ENCODE measurements at regions not wholly inside any gene's neighbourhood (a gene's known extent, or its start where the extent isn't known, plus 50 kb on each side); places are given as distances from the start of the nearest gene placed in this dataset.

DNA sequence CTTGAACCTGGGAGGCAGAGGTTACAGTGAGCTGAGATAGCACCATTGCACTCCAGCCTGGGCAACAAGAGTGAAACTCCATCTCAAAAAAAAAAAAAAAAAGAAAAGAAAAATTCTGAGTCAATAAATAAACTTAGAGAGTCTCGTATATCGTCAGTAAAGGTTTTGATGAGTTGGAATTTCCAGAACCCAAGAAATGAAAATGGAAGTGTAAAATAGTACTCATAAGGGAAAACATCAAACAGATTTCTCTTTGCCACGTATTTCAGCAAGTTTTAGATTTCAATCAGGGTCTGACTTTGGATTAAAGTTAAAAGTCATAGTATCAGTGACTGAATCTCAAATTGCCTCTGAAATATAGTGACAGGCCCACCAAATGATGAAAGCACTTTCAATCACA lies 71.4 kb upstream of the SPOPL start:
- TF ChIP-seq, protein P1, sequence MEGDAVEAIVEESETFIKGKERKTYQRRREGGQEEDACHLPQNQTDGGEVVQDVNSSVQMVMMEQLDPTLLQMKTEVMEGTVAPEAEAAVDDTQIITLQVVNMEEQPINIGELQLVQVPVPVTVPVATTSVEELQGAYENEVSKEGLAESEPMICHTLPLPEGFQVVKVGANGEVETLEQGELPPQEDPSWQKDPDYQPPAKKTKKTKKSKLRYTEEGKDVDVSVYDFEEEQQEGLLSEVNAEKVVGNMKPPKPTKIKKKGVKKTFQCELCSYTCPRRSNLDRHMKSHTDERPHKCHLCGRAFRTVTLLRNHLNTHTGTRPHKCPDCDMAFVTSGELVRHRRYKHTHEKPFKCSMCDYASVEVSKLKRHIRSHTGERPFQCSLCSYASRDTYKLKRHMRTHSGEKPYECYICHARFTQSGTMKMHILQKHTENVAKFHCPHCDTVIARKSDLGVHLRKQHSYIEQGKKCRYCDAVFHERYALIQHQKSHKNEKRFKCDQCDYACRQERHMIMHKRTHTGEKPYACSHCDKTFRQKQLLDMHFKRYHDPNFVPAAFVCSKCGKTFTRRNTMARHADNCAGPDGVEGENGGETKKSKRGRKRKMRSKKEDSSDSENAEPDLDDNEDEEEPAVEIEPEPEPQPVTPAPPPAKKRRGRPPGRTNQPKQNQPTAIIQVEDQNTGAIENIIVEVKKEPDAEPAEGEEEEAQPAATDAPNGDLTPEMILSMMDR (IDR thresholded peaks at IDR 0.05), result no peak
- intact Hi-C loops (cut with DNase I), result no loop called here
- ATAC-seq, result no peak

DNA sequence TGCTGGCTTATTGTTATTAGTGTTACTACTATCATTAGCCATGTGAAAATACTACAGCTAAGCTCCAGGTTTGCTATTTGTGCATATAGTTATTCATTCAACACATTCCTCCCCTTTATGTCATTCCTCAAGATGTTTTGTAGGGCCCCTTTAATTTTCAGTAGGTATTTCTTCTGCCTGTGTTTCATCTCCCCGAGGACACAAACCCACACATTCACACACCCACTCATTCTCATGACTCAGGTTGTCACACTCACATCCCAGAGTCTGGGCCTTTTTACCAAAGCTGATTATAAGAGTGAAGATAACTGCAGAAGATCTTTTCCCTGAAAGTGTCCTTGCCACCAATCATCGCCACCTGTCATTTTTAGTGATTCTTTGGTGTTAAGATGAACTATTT lies 68.6 kb upstream of the SPOPL start:
- no peak overlapping the region for H3K27ac ChIP-seq
- H3K36me3 ChIP-seq, result no peaks in the 10 kb centered on the region
- intact Hi-C loops (cut with DNase I), result no loop called here
- DNase-seq, result no peak
- ATAC-seq, result no peak
- no peaks in the 10 kb centered on the region for H3K27me3 ChIP-seq (ENCODE audit: low read depth)
- H3K4me3 ChIP-seq, result no peak overlapping the region
- no peaks in the 10 kb centered on the region for H3K4me1 ChIP-seq
- TF ChIP-seq, protein P1 (IDR thresholded peaks at IDR 0.05), result no peak
- H3K9me3 ChIP-seq, result no peaks in the 10 kb centered on the region

More for the DNA sequence above, 71.4 kb upstream of the SPOPL start:
- H3K27ac ChIP-seq, result no peak overlapping the region
- peaks cover 12% of the 10 kb centered on the region for H3K9me3 ChIP-seq
- no peak for DNase-seq
- no peaks in the 10 kb centered on the region for H3K27me3 ChIP-seq (ENCODE audit: low read depth)
- no peaks in the 10 kb centered on the region for H3K36me3 ChIP-seq
- H3K4me1 ChIP-seq, result no peaks in the 10 kb centered on the region
- H3K4me3 ChIP-seq, result no peak overlapping the region

DNA sequence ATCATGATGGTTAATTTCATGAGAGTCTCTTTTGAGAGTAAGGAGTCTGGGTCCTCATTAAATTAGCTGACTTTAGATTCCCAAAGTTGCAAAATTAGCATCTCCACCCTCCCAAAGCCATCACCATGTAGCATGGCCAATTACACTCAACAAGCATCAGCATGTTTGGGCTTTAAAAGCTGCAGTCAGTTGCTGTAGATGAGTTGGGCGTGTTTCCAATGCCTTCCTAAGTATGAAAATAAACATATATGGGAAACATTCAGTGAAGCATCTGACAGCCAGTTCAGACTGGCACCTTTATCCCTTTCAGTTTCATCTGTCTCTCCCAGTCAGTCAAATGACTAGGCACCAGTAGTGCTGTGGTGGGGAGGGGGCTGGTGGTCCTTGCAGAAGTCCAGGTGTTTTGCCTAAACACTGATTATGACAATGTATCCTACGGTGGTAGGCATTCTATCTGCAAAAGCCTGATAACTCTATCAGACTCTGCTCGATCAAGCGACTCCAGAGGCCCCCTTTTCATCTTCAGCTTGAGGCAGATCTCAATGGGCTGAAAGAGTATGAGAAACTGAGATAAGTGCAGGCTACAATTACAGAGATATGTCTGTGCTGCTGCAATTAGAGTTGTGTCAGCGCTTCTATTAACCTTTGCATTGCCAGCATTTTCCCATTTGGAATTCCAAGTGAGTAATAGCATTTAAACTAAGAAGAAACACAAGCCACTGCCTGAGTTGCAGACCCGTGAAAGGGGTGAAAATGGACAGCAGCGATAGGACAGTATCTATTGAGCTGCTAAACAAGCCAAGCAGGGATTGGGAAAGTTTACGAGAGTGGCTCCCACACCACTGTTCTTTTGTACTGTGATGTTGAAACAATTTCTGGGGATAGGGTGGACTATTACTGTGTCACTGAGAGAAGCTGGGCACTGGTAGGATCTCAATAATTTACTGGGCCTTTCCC lies 67.3 kb upstream of the SPOPL start:
- no peaks in the 10 kb centered on the region for H3K9me3 ChIP-seq
- intact Hi-C loops (cut with DNase I), result no loop called here
- no peaks in the 10 kb centered on the region for H3K36me3 ChIP-seq
- DNase-seq (no peak), ATAC-seq (no peak)
- H3K4me1 ChIP-seq, result no peaks in the 10 kb centered on the region
- H3K27ac ChIP-seq, result no peak overlapping the region
- no peaks in the 10 kb centered on the region for H3K27me3 ChIP-seq (ENCODE audit: low read depth)
- H3K4me3 ChIP-seq, result no peak overlapping the region
- TF ChIP-seq, protein P1 (IDR thresholded peaks at IDR 0.05), result no peak

DNA sequence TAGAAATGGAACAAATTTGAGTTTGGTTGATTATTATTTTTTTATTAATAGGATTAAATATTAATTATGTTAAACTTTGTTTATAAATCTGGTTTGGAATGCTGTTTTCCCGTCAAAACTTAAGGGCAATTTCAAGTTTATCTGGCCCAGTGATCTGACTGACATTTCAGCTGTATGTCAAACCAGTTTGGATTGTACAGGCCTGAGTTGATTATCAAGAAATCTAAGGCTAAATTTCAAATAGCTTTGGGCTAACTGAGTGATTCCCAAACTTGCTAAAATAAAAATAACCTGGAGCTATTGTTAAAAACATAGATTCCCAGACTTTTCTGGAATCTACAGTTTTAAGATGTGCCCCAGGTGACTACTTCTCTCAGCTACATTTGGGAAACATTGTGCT lies 65.9 kb upstream of the SPOPL start:
- no peaks in the 10 kb centered on the region for H3K9me3 ChIP-seq
- no peaks in the 10 kb centered on the region for H3K27me3 ChIP-seq (ENCODE audit: low read depth)
- no peak overlapping the region for H3K4me3 ChIP-seq
- DNase-seq (no peak), ATAC-seq (no peak)
- no peak overlapping the region for H3K27ac ChIP-seq
- no peaks in the 10 kb centered on the region for H3K36me3 ChIP-seq
- TF ChIP-seq, protein P1 (IDR thresholded peaks at IDR 0.05), result no peak
- no peaks in the 10 kb centered on the region for H3K4me1 ChIP-seq
- intact Hi-C loops (cut with DNase I), result no loop called here

DNA sequence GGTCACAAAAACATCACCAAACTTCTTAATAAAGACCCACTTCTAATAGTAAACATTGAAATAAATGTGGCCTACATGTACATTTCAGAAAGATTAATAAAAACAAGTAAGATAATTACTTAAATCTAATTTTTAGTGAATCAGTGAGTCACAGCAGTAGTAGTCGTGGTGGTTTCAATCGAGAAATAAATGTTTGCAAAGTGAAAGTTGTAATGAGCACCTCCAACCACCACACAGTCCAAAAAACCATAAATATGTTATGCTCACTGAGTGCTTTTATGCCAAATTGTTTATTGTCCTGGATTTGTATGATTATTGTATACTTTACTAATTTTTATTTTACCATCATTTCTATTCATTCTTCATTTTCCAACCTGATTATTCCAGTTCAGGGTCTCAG lies 61.8 kb upstream of the SPOPL start:
- H3K27ac ChIP-seq, result no peak overlapping the region
- no peaks in the 10 kb centered on the region for H3K27me3 ChIP-seq (ENCODE audit: low read depth)
- no peaks in the 10 kb centered on the region for H3K9me3 ChIP-seq
- no peaks in the 10 kb centered on the region for H3K4me1 ChIP-seq
- no peaks in the 10 kb centered on the region for H3K36me3 ChIP-seq
- intact Hi-C loops (cut with DNase I), result no loop called here
- TF ChIP-seq, protein P1 (IDR thresholded peaks at IDR 0.05), result no peak
- no peak for DNase-seq
- H3K4me3 ChIP-seq, result no peak overlapping the region
- ATAC-seq, result no peak
